SU-DHL-6 (cell line): ENCODE measurements at regions not wholly inside any gene's neighbourhood (a gene's known extent, or its start where the extent isn't known, plus 50 kb on each side); places are given as distances from the start of the nearest gene placed in this dataset.

Experiments
- EZH2phosphoT487 ChIP-seq: fragments of 200-600 bp; sonication (generic), shearing (Covaris generic); conservative IDR thresholded peaks from 2 replicates; pipeline ENCODE4 v1.6.1; 2018; ENCODE audit warnings: mild to moderate bottlenecking, antibody characterized with exemption, low read length, moderate library complexity, mixed read lengths
- TF ChIP-seq, protein P1 (sequence below): fragments of 200-600 bp; sonication (generic); IDR thresholded peaks from one replicate; pipeline ENCODE4 v1.5.1; 2017; ENCODE audit warnings: antibody characterized with exemption, mild to moderate bottlenecking, low read length, moderate library complexity; ENCODE audit not compliant: insufficient read depth, poor library complexity, severe bottlenecking

DNA sequence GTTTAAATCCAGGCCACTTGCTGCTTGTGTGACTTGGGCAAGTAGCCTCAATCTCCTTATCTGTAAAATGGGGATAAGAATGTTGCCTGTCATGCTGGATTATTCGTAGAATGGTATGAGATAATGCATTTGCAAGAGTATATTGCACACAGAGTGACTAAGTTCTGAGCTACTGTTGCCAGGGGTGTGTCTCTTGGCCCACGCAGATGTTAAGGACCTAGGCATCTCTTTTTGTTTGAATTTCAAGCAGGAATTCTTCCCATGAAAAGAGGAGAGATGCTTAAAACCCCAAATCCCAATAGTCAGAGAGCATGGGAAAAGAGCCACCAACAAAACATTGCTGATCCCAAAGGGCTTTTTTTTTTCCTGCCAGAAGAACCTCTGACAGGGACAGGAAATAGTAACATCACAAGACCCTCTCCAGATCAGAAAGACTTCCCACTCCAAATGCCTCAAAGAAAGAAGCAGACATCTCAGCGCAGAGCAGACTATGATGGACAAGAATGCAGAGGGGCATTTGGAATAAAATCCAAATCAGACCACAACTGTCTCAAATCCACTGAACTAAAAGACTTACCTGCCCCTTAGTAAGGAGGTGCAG is 90.5 kb downstream of the MRPL46 start:
- TF ChIP-seq, protein P1, sequence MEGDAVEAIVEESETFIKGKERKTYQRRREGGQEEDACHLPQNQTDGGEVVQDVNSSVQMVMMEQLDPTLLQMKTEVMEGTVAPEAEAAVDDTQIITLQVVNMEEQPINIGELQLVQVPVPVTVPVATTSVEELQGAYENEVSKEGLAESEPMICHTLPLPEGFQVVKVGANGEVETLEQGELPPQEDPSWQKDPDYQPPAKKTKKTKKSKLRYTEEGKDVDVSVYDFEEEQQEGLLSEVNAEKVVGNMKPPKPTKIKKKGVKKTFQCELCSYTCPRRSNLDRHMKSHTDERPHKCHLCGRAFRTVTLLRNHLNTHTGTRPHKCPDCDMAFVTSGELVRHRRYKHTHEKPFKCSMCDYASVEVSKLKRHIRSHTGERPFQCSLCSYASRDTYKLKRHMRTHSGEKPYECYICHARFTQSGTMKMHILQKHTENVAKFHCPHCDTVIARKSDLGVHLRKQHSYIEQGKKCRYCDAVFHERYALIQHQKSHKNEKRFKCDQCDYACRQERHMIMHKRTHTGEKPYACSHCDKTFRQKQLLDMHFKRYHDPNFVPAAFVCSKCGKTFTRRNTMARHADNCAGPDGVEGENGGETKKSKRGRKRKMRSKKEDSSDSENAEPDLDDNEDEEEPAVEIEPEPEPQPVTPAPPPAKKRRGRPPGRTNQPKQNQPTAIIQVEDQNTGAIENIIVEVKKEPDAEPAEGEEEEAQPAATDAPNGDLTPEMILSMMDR: no peak
- TF ChIP-seq EZH2phosphoT487: no peak
